Activated naive CD8-positive, alpha-beta T cell treated with anti-CD3 and anti-CD28 coated beads, Interleukin-2, amount 50 U/mL, for 24 hours (primary cell): ENCODE measurements at regions not wholly inside any gene's neighbourhood (a gene's known extent, or its start where the extent isn't known, plus 50 kb on each side); places are given as distances from the start of the nearest gene placed in this dataset.
A peak's percentile ranks its signal among the peaks of the same experiment; 100 is the strongest.

Experiments used
- ATAC-seq: fragments of 150-1000 bp; cut with Tn5 transposase; one replicate; pipeline ENCODE4 v1.10.0; 2021
- DNase-seq: peaks from one replicate; pipeline ENCODE4 v3.0.0; 2021
- H3K27ac Mint-ChIP-seq: one replicate; pipeline ENCODE4 v1.8.0; 2021; ENCODE audit warnings: mild to moderate bottlenecking, mixed read lengths
- H3K27me3 Mint-ChIP-seq: one replicate; pipeline ENCODE4 v1.8.0; 2021; ENCODE audit warnings: mixed read lengths
- H3K36me3 Mint-ChIP-seq: one replicate; pipeline ENCODE4 v1.8.0; 2021; ENCODE audit warnings: low read depth, mixed read lengths
- H3K4me1 Mint-ChIP-seq: one replicate; pipeline ENCODE4 v1.8.0; 2021; ENCODE audit warnings: mixed read lengths
- H3K4me3 Mint-ChIP-seq: one replicate; pipeline ENCODE4 v1.8.0; 2021; ENCODE audit warnings: mild to moderate bottlenecking, moderate library complexity, mixed read lengths
- H3K9me3 Mint-ChIP-seq: one replicate; pipeline ENCODE4 v1.8.0; 2021; ENCODE audit warnings: mixed read lengths

DNA sequence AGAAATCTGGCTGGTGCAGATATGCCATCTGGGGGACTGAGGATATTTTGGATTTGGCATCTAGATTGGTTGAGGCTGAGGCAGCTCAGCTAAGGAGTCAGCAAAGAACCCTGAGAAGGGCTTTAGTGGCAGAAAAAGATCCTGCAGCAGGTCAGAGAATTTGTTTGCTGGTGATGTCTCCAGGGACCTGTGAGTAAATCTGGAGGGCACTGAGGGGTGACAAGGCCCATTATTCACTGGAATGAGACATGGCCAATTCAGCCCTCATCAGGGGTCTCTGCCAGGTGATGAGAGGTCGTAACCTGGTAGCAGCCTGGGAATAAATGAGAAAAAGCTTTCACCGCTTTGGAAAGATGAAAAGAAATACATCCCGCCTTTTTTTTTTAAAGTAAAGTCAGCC lies 118.3 kb upstream of the FBXL4 start:
- Mint-ChIP-seq H3K4me3 (no peak overlapping the region), H3K27ac (no peak overlapping the region), H3K4me1 (no peaks in the 10 kb centered on the region), H3K36me3 (no peaks in the 10 kb centered on the region), H3K9me3 (no peaks in the 10 kb centered on the region), H3K27me3 (peaks cover 5% of the 10 kb centered on the region)
- DNase-seq (no peak), ATAC-seq (no peak)

DNA sequence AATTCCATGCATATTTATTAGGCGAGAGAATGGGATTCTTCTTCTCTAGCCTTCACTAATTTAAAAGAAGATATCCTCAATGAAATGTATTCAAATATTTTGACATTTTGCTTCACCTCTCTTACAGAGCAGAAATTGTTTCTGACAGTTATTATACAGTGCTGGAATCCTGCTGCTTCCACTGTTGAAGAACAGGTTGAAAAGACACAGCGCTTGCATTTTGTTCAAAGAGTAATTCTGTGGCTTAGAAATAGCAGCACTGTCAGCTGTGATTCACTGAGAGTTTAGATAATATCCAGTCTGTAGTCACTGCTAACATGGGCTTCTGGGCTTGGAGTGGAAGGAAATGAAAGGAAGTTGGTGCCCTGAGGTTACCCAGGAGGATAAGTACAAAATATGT lies 117.1 kb upstream of the FBXL4 start:
- H3K4me3 Mint-ChIP-seq, result no peak overlapping the region
- H3K36me3 Mint-ChIP-seq, result no peaks in the 10 kb centered on the region
- H3K27me3 Mint-ChIP-seq, result peaks cover 5% of the 10 kb centered on the region
- H3K4me1 Mint-ChIP-seq, result no peaks in the 10 kb centered on the region
- no peaks in the 10 kb centered on the region for H3K9me3 Mint-ChIP-seq
- H3K27ac Mint-ChIP-seq, result no peak overlapping the region
- ATAC-seq, result no peak
- no peak for DNase-seq

DNA sequence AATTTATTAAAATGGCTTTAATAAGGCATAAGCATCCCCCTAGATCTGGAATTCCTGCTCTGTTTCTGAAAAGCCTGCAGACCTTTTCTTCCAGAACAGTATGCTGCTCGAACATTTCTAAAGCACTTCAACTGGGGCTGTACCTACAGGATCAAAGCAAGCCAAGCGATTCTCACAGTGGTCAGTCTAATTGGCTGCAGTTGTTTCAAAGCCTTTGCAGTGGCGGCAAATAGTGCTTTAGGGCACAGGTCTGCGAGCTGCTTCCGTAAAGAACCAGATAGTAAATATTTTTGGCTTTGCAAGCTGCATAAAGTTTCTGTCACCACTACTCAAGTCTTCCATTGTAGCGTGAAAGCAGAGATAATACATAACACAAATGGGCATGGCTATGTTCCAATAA lies 88.9 kb upstream of the FBXL4 start:
- no peak overlapping the region for H3K4me3 Mint-ChIP-seq
- no peaks in the 10 kb centered on the region for H3K4me1 Mint-ChIP-seq
- no peak for DNase-seq
- no peaks in the 10 kb centered on the region for H3K9me3 Mint-ChIP-seq
- H3K27me3 Mint-ChIP-seq, result peaks cover 22% of the 10 kb centered on the region
- no peak for ATAC-seq
- H3K27ac Mint-ChIP-seq, result no peak overlapping the region
- H3K36me3 Mint-ChIP-seq, result no peaks in the 10 kb centered on the region

DNA sequence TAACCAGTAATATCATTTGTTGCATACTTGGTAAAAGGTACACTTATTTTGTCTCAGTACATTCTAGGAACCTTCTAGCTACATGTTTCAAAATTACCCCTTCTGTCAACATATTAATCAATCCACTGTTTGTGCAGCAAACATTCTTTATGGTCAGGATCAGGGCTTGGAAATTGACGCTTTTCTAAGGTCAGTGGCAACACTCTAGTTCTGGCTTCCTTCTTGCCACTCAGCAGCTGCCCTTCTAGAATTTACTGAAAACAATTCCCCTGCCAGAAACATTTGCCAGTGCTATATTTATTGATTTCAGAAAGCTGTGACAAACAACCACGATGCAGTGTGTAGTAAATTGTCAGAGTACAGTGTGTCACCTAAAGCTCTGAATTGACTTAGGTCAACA lies 84.7 kb upstream of the FBXL4 start:
- Mint-ChIP-seq H3K4me3 (no peak overlapping the region), H3K9me3 (peaks cover under 1% of the 10 kb centered on the region), H3K27ac (no peak overlapping the region), H3K27me3 (peaks cover 14% of the 10 kb centered on the region), H3K4me1 (no peaks in the 10 kb centered on the region), H3K36me3 (no peaks in the 10 kb centered on the region)
- no peak for ATAC-seq
- DNase-seq, result no peak

DNA sequence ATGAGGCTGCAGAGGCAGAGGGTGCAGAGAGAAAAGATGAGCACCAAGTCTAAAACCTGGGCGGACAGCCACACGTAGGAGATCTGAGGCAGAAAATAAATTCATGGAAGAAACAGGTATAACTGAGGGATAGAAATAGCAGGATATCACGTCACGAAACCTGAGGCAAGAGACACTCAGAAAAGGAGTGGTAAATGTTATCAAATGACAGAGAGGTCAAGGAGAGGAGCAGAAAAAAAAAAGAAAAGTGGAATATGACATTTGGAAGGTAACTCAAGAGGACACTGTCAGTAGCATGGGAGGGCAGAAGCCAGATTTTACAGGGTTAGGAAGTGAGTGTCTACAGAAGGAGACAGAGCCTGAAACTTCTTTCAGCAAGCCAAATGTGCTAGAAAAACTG lies 84.2 kb upstream of the FBXL4 start:
- H3K9me3 Mint-ChIP-seq, result peaks cover 5% of the 10 kb centered on the region
- no peaks in the 10 kb centered on the region for H3K36me3 Mint-ChIP-seq
- H3K4me3 Mint-ChIP-seq, result no peak overlapping the region
- peaks cover 14% of the 10 kb centered on the region for H3K27me3 Mint-ChIP-seq
- DNase-seq, result no peak
- no peak for ATAC-seq
- no peaks in the 10 kb centered on the region for H3K4me1 Mint-ChIP-seq
- H3K27ac Mint-ChIP-seq, result no peak overlapping the region

DNA sequence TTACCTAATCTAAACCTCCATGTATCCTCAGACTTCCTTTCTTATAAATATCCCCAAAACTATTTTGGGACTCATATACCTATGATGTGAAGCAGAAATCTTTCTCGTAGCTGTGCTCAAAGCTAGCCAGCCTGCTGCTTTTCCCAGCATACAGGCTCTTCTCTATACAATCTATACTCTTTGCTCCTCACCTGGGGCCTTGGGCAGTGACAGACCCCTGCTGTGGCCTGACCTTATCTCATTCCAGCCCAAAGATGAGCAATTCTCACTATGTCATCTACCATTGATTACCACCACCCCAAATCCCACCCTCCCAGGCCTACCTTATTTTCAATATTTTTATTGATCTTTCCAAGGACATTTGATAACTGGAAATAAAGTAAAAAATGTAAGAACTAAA lies 83.2 kb upstream of the FBXL4 start:
- peaks cover 15% of the 10 kb centered on the region for H3K9me3 Mint-ChIP-seq
- ATAC-seq, result no peak
- H3K4me3 Mint-ChIP-seq, result no peak overlapping the region
- peaks cover 3% of the 10 kb centered on the region for H3K36me3 Mint-ChIP-seq
- no peaks in the 10 kb centered on the region for H3K4me1 Mint-ChIP-seq
- H3K27ac Mint-ChIP-seq, result no peak overlapping the region
- H3K27me3 Mint-ChIP-seq, result peaks cover 14% of the 10 kb centered on the region
- DNase-seq, result no peak

DNA sequence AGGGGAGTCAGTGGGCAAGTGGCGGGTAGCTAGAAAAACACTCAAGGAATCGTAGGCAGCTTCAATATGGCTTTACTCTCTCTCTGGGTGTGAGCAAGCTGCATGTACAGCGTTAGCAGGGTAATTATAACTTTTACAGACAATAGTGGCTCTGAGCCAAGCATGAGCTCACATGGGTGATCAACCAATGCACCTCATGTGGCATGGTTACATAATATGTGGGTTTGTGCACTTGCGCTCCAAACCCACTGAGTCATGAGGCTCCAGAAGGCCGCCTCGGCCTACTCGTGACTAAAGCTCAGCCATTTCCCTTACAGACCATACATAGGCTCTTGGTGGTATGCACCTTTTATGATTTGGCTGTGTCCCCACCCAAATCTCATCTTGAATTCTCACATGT lies 78.4 kb upstream of the FBXL4 start:
- H3K4me1 Mint-ChIP-seq, result no peaks in the 10 kb centered on the region
- no peaks in the 10 kb centered on the region for H3K27me3 Mint-ChIP-seq
- no peak overlapping the region for H3K27ac Mint-ChIP-seq
- H3K36me3 Mint-ChIP-seq, result peaks cover 3% of the 10 kb centered on the region
- no peak for DNase-seq
- ATAC-seq, result no peak
- H3K9me3 Mint-ChIP-seq, result peaks cover 18% of the 10 kb centered on the region
- no peak overlapping the region for H3K4me3 Mint-ChIP-seq

DNA sequence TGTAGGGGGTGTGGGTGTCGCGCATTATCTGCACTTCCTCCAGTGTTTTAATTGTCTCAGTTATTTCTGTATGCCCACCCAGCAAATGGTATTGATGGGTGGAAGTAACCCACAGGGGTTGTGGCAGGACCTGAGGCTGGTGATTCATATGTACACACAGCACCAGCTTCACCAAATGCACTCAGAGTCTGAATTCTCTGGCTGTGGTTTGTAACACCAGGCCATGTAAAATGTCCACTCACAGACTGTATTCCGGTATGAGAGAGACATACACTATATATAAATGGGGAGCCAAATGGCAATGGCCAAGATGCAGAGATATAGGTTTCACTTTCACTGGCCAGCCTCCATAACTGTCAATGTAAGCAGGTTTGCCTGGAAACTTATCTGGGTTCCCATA lies 76.3 kb upstream of the FBXL4 start:
- Mint-ChIP-seq H3K27ac (no peak overlapping the region), H3K4me1 (no peaks in the 10 kb centered on the region), H3K4me3 (no peak overlapping the region), H3K9me3 (peaks cover 18% of the 10 kb centered on the region), H3K27me3 (no peaks in the 10 kb centered on the region), H3K36me3 (peaks cover 3% of the 10 kb centered on the region)
- ATAC-seq (no peak), DNase-seq (no peak)

DNA sequence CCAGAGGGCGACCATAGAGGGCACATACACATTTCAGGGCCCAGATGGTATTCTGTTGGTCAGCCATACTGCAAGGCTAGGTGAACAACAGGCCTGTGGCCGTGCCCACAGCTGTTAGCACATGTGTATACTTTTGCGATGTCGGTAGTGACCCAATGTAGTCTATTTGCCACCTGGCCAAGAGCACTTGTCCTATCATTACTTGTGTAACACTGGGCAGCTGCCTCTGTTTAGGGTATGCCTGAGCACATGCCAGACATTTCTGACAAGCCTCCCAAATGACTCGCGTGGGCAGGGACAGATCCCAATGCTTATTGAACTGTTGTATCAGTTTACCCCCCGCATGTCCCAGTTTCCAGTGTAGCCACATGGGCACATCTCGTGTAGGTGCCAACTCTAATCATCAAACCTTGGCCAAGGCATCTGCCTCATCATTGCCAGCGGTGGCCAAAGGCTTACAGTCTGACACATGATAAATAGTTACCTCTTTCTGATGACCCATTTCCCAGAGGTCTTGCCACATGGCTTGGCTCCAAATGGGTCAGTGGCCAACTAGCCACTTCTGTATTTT lies 74.4 kb upstream of the FBXL4 start:
- no peak overlapping the region for H3K4me3 Mint-ChIP-seq
- no peaks in the 10 kb centered on the region for H3K27me3 Mint-ChIP-seq
- DNase-seq (no peak), ATAC-seq (no peak)
- H3K9me3 Mint-ChIP-seq, result peaks cover 15% of the 10 kb centered on the region
- peaks cover 3% of the 10 kb centered on the region for H3K36me3 Mint-ChIP-seq
- no peak overlapping the region for H3K27ac Mint-ChIP-seq
- no peaks in the 10 kb centered on the region for H3K4me1 Mint-ChIP-seq

DNA sequence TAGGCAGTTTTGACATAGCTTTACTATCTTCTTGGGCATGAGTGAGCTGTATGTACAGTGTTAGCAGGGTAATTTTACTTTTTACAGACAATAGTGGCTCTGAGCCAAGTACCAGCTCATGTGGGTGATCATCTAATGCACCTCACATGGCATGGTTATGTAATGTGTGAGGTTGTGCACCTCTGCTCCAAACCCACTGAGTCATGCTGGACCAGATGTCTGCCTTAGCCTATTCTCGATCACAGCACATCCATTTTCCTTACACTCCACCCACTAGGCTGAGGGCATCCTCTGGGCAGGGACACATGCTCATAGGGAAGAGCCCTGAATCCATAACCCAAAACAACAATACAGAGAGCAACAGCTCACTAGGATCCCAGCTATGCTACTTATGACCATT lies 71.6 kb upstream of the FBXL4 start:
- no peaks in the 10 kb centered on the region for H3K27me3 Mint-ChIP-seq
- no peaks in the 10 kb centered on the region for H3K36me3 Mint-ChIP-seq
- DNase-seq, result no peak
- H3K4me3 Mint-ChIP-seq, result no peak overlapping the region
- no peak overlapping the region for H3K27ac Mint-ChIP-seq
- H3K9me3 Mint-ChIP-seq, result no peaks in the 10 kb centered on the region
- H3K4me1 Mint-ChIP-seq, result no peaks in the 10 kb centered on the region
- ATAC-seq, result no peak

DNA sequence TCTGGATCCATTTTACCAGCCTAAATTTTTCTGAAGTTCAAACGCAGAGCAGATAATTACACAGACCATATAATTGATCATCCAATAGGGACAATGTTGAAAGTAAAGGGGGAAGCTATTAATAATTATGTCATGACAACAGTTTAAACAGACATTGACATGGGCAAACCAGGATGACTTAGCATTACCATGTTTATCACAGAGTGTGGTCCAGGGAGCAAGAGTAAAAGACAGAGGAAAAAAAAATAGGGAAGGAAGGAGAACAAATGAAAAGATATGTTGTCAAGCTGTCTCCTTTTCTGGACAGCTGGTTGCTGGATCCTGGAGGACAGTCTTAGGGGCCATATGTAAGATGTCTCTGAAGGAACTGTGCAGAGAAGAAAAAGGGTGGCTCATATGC lies 69.4 kb upstream of the FBXL4 start:
- Mint-ChIP-seq H3K4me3 (no peak overlapping the region), H3K36me3 (no peaks in the 10 kb centered on the region), H3K4me1 (no peaks in the 10 kb centered on the region), H3K9me3 (no peaks in the 10 kb centered on the region), H3K27ac (no peak overlapping the region), H3K27me3 (no peaks in the 10 kb centered on the region)
- ATAC-seq, result no peak
- no peak for DNase-seq

DNA sequence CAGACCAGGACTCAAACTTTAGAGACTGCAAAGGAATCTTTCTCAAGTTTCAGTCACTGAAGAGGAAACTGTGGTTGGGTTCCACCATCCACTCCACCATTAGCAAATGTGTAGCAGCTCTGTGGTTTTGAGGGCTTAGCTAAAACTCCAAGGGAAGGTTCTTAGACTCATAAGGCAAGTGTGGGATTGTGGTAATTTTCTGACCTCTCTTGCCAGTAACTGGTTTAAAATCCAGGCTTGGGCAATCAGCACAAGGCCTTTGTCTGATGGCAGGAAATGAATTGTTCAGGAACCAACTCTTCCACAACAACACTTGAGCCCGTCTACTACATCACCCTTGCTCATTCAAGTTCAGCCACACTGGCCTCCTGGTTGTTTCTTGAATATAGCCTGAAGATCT lies 68.6 kb upstream of the FBXL4 start:
- Mint-ChIP-seq H3K36me3 (no peaks in the 10 kb centered on the region), H3K4me3 (no peak overlapping the region), H3K4me1 (no peaks in the 10 kb centered on the region), H3K27ac (no peak overlapping the region), H3K27me3 (no peaks in the 10 kb centered on the region), H3K9me3 (no peaks in the 10 kb centered on the region)
- peak; percentile 33 for ATAC-seq
- no peak for DNase-seq

DNA sequence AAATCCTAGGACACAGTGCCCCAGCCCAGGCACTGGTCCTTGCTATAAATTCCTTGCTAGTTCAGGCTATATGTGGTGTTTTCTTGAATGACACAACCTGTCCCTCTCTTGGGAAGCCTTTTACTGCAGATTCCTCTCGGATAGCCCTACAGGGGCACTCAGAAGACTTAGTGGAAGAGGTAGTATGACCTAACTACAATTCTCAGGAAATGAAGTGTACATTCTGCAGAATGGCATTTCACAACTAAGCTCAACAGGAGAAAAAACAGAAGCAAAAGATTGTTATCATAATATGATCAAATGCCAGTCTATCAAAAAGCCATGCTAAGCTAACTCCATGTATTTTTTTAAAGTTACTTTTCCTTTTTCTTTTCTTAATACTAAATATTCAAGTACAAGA lies 66.3 kb upstream of the FBXL4 start:
- no peaks in the 10 kb centered on the region for H3K9me3 Mint-ChIP-seq
- peaks cover 4% of the 10 kb centered on the region for H3K27me3 Mint-ChIP-seq
- H3K4me1 Mint-ChIP-seq, result no peaks in the 10 kb centered on the region
- no peak overlapping the region for H3K4me3 Mint-ChIP-seq
- ATAC-seq (no peak), DNase-seq (no peak)
- no peaks in the 10 kb centered on the region for H3K36me3 Mint-ChIP-seq
- no peak overlapping the region for H3K27ac Mint-ChIP-seq

DNA sequence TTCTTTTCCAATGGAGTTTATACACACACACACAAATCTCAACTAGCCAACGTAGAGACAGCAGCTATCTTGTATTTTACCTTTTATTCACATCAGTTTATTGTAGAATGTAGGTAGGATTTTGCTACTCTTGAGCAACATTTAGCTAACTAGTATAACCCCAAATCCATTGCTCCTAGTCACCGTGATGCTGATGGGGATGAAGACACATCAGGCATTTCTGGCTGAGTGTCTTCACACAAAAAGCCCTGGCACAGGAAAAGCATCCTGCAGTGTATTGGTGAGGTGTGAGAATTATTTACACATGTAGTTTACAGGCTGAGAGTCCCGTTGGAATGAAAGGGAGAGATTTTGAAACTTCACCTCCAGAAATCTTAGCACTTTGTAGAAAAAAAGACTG lies 65.9 kb upstream of the FBXL4 start:
- no peaks in the 10 kb centered on the region for H3K36me3 Mint-ChIP-seq
- H3K27ac Mint-ChIP-seq, result no peak overlapping the region
- no peaks in the 10 kb centered on the region for H3K4me1 Mint-ChIP-seq
- H3K9me3 Mint-ChIP-seq, result no peaks in the 10 kb centered on the region
- DNase-seq (no peak), ATAC-seq (no peak)
- no peak overlapping the region for H3K4me3 Mint-ChIP-seq
- H3K27me3 Mint-ChIP-seq, result peaks cover 5% of the 10 kb centered on the region

DNA sequence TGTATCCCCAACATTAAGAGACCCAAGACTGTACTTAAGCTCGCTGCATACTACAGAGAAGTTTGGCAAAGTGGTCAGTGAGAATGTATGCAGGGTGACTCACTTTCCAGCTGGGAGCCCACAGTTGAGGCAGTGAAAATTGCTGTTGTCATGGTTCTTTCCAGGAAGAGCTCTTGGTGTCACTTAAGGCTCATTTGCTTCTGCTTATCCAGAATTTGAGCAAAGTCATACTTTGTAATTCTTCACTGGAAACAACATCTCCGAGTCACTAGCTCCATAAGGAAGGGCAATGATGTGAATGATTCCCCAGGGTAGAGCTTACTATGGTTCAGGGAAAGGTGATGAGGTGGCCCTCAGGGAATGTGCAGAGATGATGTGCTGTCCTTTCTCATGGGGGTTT lies 65.4 kb upstream of the FBXL4 start:
- no peak overlapping the region for H3K4me3 Mint-ChIP-seq
- no peak for ATAC-seq

DNA sequence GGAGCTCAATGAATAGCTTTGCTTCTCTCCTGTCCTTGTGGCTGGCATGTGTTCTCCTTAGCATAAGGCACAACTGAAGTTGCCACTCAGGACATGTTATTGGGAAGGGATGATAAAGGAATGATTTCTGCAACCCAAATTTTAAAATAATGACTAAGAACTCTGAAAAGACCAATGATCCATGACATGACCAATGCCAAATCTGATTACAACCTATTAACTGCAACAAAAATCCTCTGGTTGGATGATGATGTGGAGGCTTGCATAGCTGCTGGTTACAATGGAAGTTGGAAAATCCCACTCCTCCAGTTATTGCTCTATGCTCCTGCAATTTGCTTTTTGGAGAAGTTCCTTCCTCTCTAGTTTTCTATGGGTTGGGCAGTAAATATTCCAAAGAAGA lies 63.4 kb upstream of the FBXL4 start:
- Mint-ChIP-seq H3K36me3 (no peaks in the 10 kb centered on the region), H3K27ac (no peak overlapping the region), H3K9me3 (no peaks in the 10 kb centered on the region), H3K4me1 (no peaks in the 10 kb centered on the region), H3K27me3 (peaks cover 5% of the 10 kb centered on the region), H3K4me3 (no peak overlapping the region)
- DNase-seq (no peak), ATAC-seq (no peak)

More for the DNA sequence above, 65.4 kb upstream of the FBXL4 start:
- no peak for DNase-seq
- Mint-ChIP-seq H3K27me3 (peaks cover 5% of the 10 kb centered on the region), H3K9me3 (no peaks in the 10 kb centered on the region), H3K36me3 (no peaks in the 10 kb centered on the region), H3K27ac (no peak overlapping the region), H3K4me1 (no peaks in the 10 kb centered on the region)
